GM13976 (cell line): ENCODE measurements at regions not wholly inside any gene's neighbourhood (a gene's known extent, or its start where the extent isn't known, plus 50 kb on each side); places are given as distances from the start of the nearest gene placed in this dataset.

Experiments used
- DNase-seq: peaks from one replicate; pipeline ENCODE4 v3.0.0; 2012; ENCODE audit warnings: low spot score
- in situ Hi-C: fragments of 300-500 bp; cut with MboI; formaldehyde crosslinking; loops from one replicate; pipeline ENCODE4 v1.12.0; 2022; ENCODE audit warnings: low sequenced_read_pairs, mixed read lengths, inconsistent platforms; ENCODE audit not compliant: unreplicated experiment
- TF ChIP-seq, protein P1 (sequence below): IDR thresholded peaks from 2 replicates; pipeline ENCODE4 v1.5.1; 2012; ENCODE audit warnings: borderline replicate concordance, mild to moderate bottlenecking; ENCODE audit not compliant: insufficient read depth; ENCODE audit errors: extremely low read depth, missing control alignments, control extremely low read depth

DNA sequence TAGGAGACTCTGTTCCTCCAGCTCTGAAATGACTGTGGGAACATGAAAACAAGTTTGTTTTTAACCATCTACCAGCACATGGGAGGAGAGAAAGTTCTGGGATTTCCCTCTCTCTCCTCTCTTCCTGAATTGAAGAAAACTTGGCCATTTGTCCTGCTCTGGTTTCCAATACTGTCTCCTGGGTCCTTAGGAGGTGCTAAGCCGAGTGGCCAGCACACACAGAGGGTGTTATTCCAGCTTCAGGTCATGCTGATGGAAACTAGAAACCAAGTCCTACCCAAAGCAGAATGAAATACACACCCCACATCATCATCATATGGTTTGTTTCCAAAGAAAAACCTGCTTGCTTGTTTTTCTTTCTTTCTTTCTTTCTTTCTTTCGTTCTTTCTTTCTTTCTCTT is 172.7 kb downstream of the RPLP1 start:
- TF ChIP-seq, protein P1, sequence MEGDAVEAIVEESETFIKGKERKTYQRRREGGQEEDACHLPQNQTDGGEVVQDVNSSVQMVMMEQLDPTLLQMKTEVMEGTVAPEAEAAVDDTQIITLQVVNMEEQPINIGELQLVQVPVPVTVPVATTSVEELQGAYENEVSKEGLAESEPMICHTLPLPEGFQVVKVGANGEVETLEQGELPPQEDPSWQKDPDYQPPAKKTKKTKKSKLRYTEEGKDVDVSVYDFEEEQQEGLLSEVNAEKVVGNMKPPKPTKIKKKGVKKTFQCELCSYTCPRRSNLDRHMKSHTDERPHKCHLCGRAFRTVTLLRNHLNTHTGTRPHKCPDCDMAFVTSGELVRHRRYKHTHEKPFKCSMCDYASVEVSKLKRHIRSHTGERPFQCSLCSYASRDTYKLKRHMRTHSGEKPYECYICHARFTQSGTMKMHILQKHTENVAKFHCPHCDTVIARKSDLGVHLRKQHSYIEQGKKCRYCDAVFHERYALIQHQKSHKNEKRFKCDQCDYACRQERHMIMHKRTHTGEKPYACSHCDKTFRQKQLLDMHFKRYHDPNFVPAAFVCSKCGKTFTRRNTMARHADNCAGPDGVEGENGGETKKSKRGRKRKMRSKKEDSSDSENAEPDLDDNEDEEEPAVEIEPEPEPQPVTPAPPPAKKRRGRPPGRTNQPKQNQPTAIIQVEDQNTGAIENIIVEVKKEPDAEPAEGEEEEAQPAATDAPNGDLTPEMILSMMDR, result no peak
- DNase-seq, result no peak
- in situ Hi-C loops, result no loop called here

DNA sequence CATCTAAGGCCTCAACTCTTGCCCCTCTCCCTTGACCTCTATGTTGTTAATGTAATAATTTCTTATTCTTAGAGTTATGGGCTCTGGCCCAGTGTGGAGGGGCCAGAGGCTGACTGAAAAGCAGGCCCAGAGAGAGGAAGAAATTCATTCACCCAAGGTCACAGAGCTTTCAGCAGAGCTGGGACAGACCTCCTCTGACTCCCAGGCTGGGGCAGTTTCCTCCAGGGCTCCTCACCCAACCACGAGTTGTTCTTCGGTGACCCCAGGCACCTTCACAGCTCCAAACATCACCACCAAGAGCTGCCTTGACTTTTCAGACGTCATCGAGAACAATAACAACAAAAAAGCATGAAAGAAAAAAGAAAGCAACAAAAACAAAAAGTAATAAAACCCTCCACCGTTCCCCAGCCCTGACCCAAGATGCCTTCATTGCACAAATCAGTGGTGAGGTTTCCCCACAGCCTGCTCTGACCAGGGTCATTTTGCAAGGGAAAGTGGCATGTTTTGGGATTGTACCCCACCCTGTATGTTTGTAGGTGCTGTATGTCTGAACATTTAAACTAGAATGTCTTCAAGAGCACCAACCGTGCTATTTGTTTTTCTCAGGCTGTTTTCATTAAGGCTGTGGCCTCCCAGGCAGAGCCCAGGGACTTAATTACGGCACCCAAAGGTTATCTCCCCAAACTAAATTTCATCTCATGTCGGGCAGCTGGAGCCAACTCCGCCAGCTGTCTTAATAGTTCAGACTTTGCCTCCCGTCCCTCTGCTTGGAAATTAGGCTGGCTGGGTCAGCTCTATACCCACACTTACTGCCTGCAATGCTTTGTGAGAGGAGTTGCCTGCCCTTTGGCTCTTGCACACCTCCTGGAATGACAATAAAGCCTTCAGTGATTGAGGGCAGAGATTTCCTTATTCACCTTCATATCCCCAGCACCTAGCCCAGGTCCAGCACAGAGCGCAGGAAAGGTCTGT is 173.8 kb downstream of the RPLP1 start:
- in situ Hi-C loops, result no loop called here
- TF ChIP-seq, protein P1, result no peak
- no peak for DNase-seq

DNA sequence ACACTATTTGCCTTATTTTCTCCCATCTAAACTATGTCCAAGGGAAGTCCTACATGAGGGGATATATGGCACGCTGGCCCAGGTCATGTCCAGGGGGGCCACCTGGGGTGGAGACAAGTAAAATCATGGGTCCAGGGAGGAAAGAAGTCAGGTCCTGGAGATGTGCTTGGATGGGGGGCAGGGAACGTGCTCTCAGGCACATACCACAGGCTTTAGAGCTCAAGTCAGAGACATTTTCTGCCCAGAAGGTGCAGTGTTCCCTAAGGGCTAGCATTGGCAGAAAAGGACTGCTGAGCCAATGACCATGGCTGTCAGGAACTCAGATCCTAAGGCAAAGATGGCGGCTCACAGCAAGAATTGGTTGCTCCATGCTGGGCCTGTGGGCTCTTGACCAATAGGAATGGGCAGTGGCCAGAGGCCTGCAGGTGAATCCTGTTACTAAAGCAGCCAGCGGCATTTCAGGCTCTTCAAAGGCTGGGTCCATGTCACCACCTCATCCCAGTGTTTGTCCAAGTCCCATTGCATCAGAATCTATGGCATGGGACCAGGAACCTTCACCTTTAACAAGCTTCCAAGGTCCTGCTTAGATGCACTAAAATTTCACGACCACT is 175.0 kb downstream of the RPLP1 start:
- in situ Hi-C loops, result no loop called here
- no peak for DNase-seq
- TF ChIP-seq, protein P1, result no peak

GRCh38 chr15:69628256-69629093 is 175.9 kb downstream of the RPLP1 start:
- in situ Hi-C loops, result no loop called here
- DNase-seq, result no peak
- TF ChIP-seq, protein P1, result no peak

DNA sequence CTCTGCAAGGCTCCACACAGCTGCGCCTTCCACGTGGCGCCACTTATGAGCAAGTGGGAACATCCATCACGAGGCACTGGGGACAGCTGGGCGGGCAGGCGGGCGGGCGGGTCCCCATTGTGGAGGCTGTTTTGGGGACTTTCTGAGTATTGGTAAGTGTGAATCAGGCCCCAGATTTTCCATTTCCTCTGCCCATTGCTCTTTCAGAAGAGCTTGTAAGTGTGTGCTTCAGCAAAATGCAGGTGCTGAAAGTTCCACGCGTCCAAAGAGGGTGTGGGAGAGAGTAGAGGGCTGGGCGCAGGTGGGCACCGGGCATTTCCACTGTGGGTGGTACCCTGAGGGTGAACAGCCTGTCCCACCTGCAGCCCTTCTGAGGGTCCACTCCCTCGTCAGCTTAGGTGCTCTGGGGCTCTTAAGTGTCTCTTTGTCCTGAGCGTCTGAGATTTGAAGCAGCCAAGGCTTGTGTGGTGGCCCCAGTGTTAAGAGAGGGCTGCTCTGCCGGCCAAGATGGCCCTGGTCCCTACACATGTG is 177.1 kb downstream of the RPLP1 start:
- in situ Hi-C loops, result no loop called here

More for the DNA sequence above, 177.1 kb downstream of the RPLP1 start:
- TF ChIP-seq, protein P1, result no peak
- no peak for DNase-seq
